ENCODE measurements at regions not wholly inside any gene's neighbourhood (a gene's known extent, or its start where the extent isn't known, plus 50 kb on each side); places are given as distances from the start of the nearest gene placed in this dataset.

DNA sequence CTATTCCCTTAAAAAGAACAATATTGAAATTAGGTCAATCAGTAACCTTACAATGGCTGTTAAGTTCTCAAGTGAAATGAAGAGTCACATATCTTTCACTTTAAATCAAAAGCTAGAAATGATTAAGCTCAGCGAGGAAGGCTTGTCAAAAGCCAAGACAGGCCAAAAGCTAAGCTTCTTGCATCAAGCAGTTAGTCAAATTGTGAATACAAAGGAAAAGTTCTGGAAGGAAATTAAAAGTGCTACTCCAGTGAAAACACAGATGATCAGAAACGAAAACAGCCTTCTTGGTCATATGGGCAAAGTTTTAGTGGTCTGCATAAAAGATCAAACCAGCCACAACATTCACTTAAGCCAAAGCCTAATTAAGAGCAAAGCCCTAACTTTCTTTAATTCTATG lies 402.6 kb upstream of the ZEB2 start:
- intact Hi-C loops (cut with micrococcal nuclease; ENCODE audit: unreplicated experiment) (no loop called here), in situ Hi-C loops (cut with HindIII; ENCODE audit: low pct_unique_long_range_greater_than_20kb, low sequenced_read_pairs) (no loop called here)
- CTCF ChIA-PET: no interaction called here
- POLR2A ChIA-PET: no interaction called here
- H3K9me3 ChIP-seq (ENCODE audit: control insufficient read depth, insufficient read depth, low read depth, low read length): no peaks in the 10 kb centered on the region
- no peaks in the 10 kb centered on the region for H3K27me3 ChIP-seq (ENCODE audit: control insufficient read depth, insufficient read depth, low read length)
- TF ChIP-seq SIN3A (IDR thresholded peaks at IDR 0.05; ENCODE audit: borderline replicate concordance, insufficient read depth, low read depth, low read length) (no peak), POLR2AphosphoS5 (IDR thresholded peaks at IDR 0.05; ENCODE audit: low read depth, low read length) (no peak), REST (IDR thresholded peaks at IDR 0.05; ENCODE audit: insufficient read depth in 1 of 2, low read depth in 2 of 2, low read length in 1 of 2) (no peak), TCF7L2 (IDR thresholded peaks at IDR 0.05; ENCODE audit: low read depth, low read length) (no peak), CTCF (IDR thresholded peaks at IDR 0.05) (no peak)
- no peak overlapping the region for H3K4me3 ChIP-seq (ENCODE audit: low read depth in 2 of 2, low read length in 2 of 2)
- no TSS peak for BruUV-seq (replicated peaks)
- H3K36me3 ChIP-seq (ENCODE audit: control insufficient read depth, insufficient read depth, low read length): no peaks in the 10 kb centered on the region
- DNase-seq (ENCODE audit: low read depth, low spot score): no peak
- no peak overlapping the region for H3K27ac ChIP-seq (ENCODE audit: low read length)
- no peak for ATAC-seq
- no peaks in the 10 kb centered on the region for H3K4me1 ChIP-seq (ENCODE audit: control insufficient read depth, insufficient read depth, low read length)

DNA sequence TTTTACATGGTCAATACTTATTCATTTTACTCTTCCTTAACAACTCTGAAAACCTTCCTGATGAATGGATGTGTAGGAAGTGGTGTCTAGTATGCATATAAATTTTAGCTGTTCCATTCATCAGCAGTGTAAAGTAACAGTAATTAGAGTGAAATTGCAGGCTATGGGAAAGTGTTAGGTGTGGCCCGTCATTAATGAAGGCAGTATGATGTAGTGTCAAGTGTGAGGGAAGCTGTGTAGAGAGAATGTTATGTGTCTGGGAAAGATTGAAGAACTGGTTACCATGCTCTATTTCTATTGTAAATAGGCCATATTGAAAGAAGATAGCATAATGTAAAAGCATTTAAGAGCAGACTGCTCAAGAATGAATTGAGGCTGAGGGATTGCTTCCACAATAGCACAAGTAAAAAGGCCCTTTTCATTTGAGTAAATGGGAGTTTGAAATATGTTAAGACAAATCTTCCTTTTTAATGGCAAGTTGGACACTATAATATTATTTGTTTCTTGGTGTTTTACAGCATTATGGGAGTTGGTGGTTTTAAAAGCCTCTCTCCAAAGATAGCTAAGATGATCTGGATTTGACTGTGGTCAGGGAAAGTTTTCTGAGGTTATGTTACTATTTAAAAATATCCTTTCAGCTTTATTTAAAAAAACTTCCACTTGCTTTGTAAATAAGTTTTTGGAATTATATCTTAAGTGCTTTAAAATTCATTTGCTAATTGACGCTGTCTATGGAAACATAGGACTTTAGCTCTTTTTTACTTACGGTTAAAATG lies 401.0 kb upstream of the ZEB2 start:
- in situ Hi-C loops (cut with HindIII; ENCODE audit: low pct_unique_long_range_greater_than_20kb, low sequenced_read_pairs) (no loop called here), intact Hi-C loops (cut with micrococcal nuclease; ENCODE audit: unreplicated experiment) (no loop called here)
- DNase-seq (ENCODE audit: low read depth, low spot score) (no peak), ATAC-seq (no peak)
- no peak for TF ChIP-seq CTCF (IDR thresholded peaks at IDR 0.05)
- no peak for TF ChIP-seq SIN3A (IDR thresholded peaks at IDR 0.05; ENCODE audit: borderline replicate concordance, insufficient read depth, low read depth, low read length)
- TF ChIP-seq POLR2AphosphoS5 (IDR thresholded peaks at IDR 0.05; ENCODE audit: low read depth, low read length): no peak
- TF ChIP-seq TCF7L2 (IDR thresholded peaks at IDR 0.05; ENCODE audit: low read depth, low read length): no peak
- no peak for TF ChIP-seq REST (IDR thresholded peaks at IDR 0.05; ENCODE audit: insufficient read depth in 1 of 2, low read depth in 2 of 2, low read length in 1 of 2)
- Histone ChIP-seq H3K4me3 (ENCODE audit: low read depth in 2 of 2, low read length in 2 of 2) (no peak overlapping the region), H3K27me3 (ENCODE audit: control insufficient read depth, insufficient read depth, low read length) (no peaks in the 10 kb centered on the region), H3K36me3 (ENCODE audit: control insufficient read depth, insufficient read depth, low read length) (no peaks in the 10 kb centered on the region), H3K9me3 (ENCODE audit: control insufficient read depth, insufficient read depth, low read depth, low read length) (no peaks in the 10 kb centered on the region), H3K27ac (ENCODE audit: low read length) (no peak overlapping the region), H3K4me1 (ENCODE audit: control insufficient read depth, insufficient read depth, low read length) (no peaks in the 10 kb centered on the region)
- CTCF ChIA-PET: no interaction called here
- no TSS peak for BruUV-seq (replicated peaks)
- POLR2A ChIA-PET: interaction anchor here (0.6 kb wide), 1 partner anchor 84 kb away, joined by 5 read pairs; no protein-coding TSS in a partner anchor
